WTC11 (cell line): ENCODE measurements at regions not wholly inside any gene's neighbourhood (a gene's known extent, or its start where the extent isn't known, plus 50 kb on each side); places are given as distances from the start of the nearest gene placed in this dataset.

Source experiments
- ATAC-seq: fragments of 200-7000 bp; cut with Tn5 transposase; 2 replicates; pipeline ENCODE4 v1.10.0; 2021; ENCODE audit warnings: mild to moderate bottlenecking, moderate library complexity
- CTCF ChIA-PET: fragments of 300-600 bp; sonication (Branson Sonifier 250); formaldehyde crosslinking; loops from one replicate; lab custom pipeline; 2021; ENCODE audit warnings: antibody characterized with exemption; lab: Charles Lee
- POLR2A ChIA-PET: fragments of 350-600 bp; sonication (Branson Sonifier 250); formaldehyde crosslinking; loops from one replicate; lab custom pipeline; 2021; ENCODE audit warnings: antibody characterized with exemption; lab: Charles Lee
- DNase-seq: peaks from one replicate; pipeline ENCODE4 v3.0.0; 2021; ENCODE audit warnings: low spot score
- H3K27ac Mint-ChIP-seq: 2 replicates; pipeline ENCODE4 v1.8.0; 2021; ENCODE audit warnings: mixed read lengths
- H3K27me3 Mint-ChIP-seq: 2 replicates; pipeline ENCODE4 v1.8.0; 2021; ENCODE audit warnings: low read depth, mild to moderate bottlenecking, moderate library complexity, mixed read lengths
- H3K36me3 Mint-ChIP-seq: 2 replicates; pipeline ENCODE4 v1.8.0; 2021; ENCODE audit warnings: mixed read lengths
- H3K4me1 Mint-ChIP-seq: 2 replicates; pipeline ENCODE4 v1.8.0; 2022; ENCODE audit warnings: mixed read lengths
- H3K4me3 Mint-ChIP-seq: 2 replicates; pipeline ENCODE4 v1.8.0; 2021; ENCODE audit warnings: mild to moderate bottlenecking, moderate library complexity, mixed read lengths
- H3K9me3 Mint-ChIP-seq: 2 replicates; pipeline ENCODE4 v1.8.0; 2021; ENCODE audit warnings: mixed read lengths
- ATF2 ChIP-seq: sonication (generic); formaldehyde crosslinking; IDR thresholded peaks from 2 replicates; pipeline ENCODE4 v1.8.1; 2022; ENCODE audit warnings: low read depth, missing genetic modification reagents, borderline replicate concordance
- CBFB ChIP-seq: sonication (generic); formaldehyde crosslinking; IDR thresholded peaks from 2 replicates; pipeline ENCODE4 v1.8.1; 2022; ENCODE audit warnings: mild to moderate bottlenecking, low read depth, missing genetic modification reagents
- ELF4 ChIP-seq: sonication (generic); formaldehyde crosslinking; IDR thresholded peaks from 2 replicates; pipeline ENCODE4 v1.8.1; 2022; ENCODE audit warnings: low read depth, mild to moderate bottlenecking, moderate library complexity, missing genetic modification reagents
- GRHL2 ChIP-seq: fragments of 250-450 bp; sonication (Bioruptor Pico); IDR thresholded peaks from 2 replicates; pipeline ENCODE4 v1.8.0; 2022; ENCODE audit warnings: mild to moderate bottlenecking, moderate library complexity; ENCODE audit not compliant: insufficient replicate concordance, severe bottlenecking
- MXD4 ChIP-seq: fragments of 250-450 bp; sonication (Bioruptor Pico); IDR thresholded peaks from 2 replicates; pipeline ENCODE4 v1.8.0; 2021; ENCODE audit warnings: mild to moderate bottlenecking, moderate library complexity, borderline replicate concordance
- MYBL2 ChIP-seq: sonication (generic); formaldehyde crosslinking; IDR thresholded peaks from 2 replicates; pipeline ENCODE4 v1.8.1; 2023; ENCODE audit warnings: mild to moderate bottlenecking, moderate library complexity, missing genetic modification reagents
- NFATC4 ChIP-seq: fragments of 250-450 bp; sonication (Bioruptor Pico); IDR thresholded peaks from 2 replicates; pipeline ENCODE4 v1.9.0; 2021; ENCODE audit warnings: mild to moderate bottlenecking
- NFE2L1 ChIP-seq: sonication (generic); formaldehyde crosslinking; IDR thresholded peaks from 2 replicates; pipeline ENCODE4 v1.8.1; 2023; ENCODE audit warnings: missing genetic modification reagents
- PRDM15 ChIP-seq: sonication (generic); formaldehyde crosslinking; IDR thresholded peaks from 2 replicates; pipeline ENCODE4 v1.8.0; 2022; ENCODE audit warnings: missing genetic modification reagents
- SMAD3 ChIP-seq: sonication (generic); formaldehyde crosslinking; IDR thresholded peaks from 2 replicates; pipeline ENCODE4 v1.8.0; 2022; ENCODE audit warnings: missing genetic modification reagents, mild to moderate bottlenecking, borderline replicate concordance
- ZNF396 ChIP-seq: fragments of 250-450 bp; sonication (Bioruptor Pico); IDR thresholded peaks from 2 replicates; pipeline ENCODE4 v1.8.0; 2021; ENCODE audit warnings: mild to moderate bottlenecking, moderate library complexity, borderline replicate concordance
- ZNF671 ChIP-seq: fragments of 250-450 bp; sonication (Bioruptor Pico); IDR thresholded peaks from 2 replicates; pipeline ENCODE4 v1.8.0; 2021; ENCODE audit warnings: mild to moderate bottlenecking
- TF ChIP-seq, protein P1 (sequence below): sonication (generic); formaldehyde crosslinking; IDR thresholded peaks from 2 replicates; pipeline ENCODE4 v1.8.1; 2023; ENCODE audit warnings: mild to moderate bottlenecking, missing genetic modification reagents
- TF ChIP-seq, protein P2 (sequence below): sonication (generic); formaldehyde crosslinking; IDR thresholded peaks from 2 replicates; pipeline ENCODE4 v1.8.0; 2022; ENCODE audit warnings: mild to moderate bottlenecking, missing genetic modification reagents
- TF ChIP-seq, protein P3 (sequence below): sonication (generic); formaldehyde crosslinking; IDR thresholded peaks from 2 replicates; pipeline ENCODE4 v1.8.0; 2023; ENCODE audit warnings: missing genetic modification reagents

- TF ChIP-seq, protein P1, sequence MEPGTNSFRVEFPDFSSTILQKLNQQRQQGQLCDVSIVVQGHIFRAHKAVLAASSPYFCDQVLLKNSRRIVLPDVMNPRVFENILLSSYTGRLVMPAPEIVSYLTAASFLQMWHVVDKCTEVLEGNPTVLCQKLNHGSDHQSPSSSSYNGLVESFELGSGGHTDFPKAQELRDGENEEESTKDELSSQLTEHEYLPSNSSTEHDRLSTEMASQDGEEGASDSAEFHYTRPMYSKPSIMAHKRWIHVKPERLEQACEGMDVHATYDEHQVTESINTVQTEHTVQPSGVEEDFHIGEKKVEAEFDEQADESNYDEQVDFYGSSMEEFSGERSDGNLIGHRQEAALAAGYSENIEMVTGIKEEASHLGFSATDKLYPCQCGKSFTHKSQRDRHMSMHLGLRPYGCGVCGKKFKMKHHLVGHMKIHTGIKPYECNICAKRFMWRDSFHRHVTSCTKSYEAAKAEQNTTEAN (CRISPR knock-in tag): no peak
- TF ChIP-seq GRHL2 (CRISPR knock-in tag) (no peak), CBFB (CRISPR knock-in tag) (no peak), ZNF396 (CRISPR knock-in tag) (no peak), SMAD3 (CRISPR knock-in tag) (no peak), ZNF671 (CRISPR knock-in tag) (no peak), MYBL2 (no peak)
Observed at GRCh38 chr7:68441645-68442044, 1156.6 kb upstream of the AUTS2 start (continued).

GRCh38 chr7:68442931-68443631 is 1155.2 kb upstream of the AUTS2 start:
- CTCF ChIA-PET: interaction anchor here (0.6 kb wide), 1 partner anchor 958 kb away, joined by 3 read pairs; no protein-coding TSS in a partner anchor
- DNase-seq (no peak), ATAC-seq (no peak)
- TF ChIP-seq NFE2L1 (CRISPR knock-in tag) (no peak), PRDM15 (CRISPR knock-in tag) (no peak), ATF2 (CRISPR knock-in tag) (no peak), MXD4 (no peak)
- TF ChIP-seq, protein P2, sequence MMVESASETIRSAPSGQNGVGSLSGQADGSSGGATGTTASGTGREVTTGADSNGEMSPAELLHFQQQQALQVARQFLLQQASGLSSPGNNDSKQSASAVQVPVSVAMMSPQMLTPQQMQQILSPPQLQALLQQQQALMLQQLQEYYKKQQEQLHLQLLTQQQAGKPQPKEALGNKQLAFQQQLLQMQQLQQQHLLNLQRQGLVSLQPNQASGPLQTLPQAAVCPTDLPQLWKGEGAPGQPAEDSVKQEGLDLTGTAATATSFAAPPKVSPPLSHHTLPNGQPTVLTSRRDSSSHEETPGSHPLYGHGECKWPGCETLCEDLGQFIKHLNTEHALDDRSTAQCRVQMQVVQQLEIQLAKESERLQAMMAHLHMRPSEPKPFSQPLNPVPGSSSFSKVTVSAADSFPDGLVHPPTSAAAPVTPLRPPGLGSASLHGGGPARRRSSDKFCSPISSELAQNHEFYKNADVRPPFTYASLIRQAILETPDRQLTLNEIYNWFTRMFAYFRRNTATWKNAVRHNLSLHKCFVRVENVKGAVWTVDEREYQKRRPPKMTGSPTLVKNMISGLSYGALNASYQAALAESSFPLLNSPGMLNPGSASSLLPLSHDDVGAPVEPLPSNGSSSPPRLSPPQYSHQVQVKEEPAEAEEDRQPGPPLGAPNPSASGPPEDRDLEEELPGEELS: no peak
- H3K4me3 Mint-ChIP-seq: no peak overlapping the region
- no peaks in the 10 kb centered on the region; the same call in 1 of the 2 replicates for H3K36me3 Mint-ChIP-seq
- POLR2A ChIA-PET: no interaction called here
- H3K9me3 Mint-ChIP-seq: peaks cover 13% of the 10 kb centered on the region
- H3K27me3 Mint-ChIP-seq: no peaks in the 10 kb centered on the region
- no peak overlapping the region for H3K27ac Mint-ChIP-seq
- H3K4me1 Mint-ChIP-seq: no peaks in the 10 kb centered on the region

- ChIA-PET POLR2A (no interaction called here), CTCF (no interaction called here)
- Mint-ChIP-seq H3K36me3 (no peaks in the 10 kb centered on the region), H3K9me3 (peaks cover 9% of the 10 kb centered on the region), H3K27me3 (no peaks in the 10 kb centered on the region), H3K27ac (no peak overlapping the region), H3K4me3 (no peak overlapping the region), H3K4me1 (no peaks in the 10 kb centered on the region)
- no peak for DNase-seq
- TF ChIP-seq MXD4 (no peak), NFATC4 (no peak), SMAD3 (CRISPR knock-in tag) (no peak), ELF4 (no peak)
- TF ChIP-seq, protein P3, sequence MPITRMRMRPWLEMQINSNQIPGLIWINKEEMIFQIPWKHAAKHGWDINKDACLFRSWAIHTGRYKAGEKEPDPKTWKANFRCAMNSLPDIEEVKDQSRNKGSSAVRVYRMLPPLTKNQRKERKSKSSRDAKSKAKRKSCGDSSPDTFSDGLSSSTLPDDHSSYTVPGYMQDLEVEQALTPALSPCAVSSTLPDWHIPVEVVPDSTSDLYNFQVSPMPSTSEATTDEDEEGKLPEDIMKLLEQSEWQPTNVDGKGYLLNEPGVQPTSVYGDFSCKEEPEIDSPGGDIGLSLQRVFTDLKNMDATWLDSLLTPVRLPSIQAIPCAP: no peak
- ATAC-seq: no peak
Observed at GRCh38 chr7:68444042-68444441, 1154.2 kb upstream of the AUTS2 start.
